DMS153 treated with DMSO at 0.1 percent for 48 hours (cell line): ENCODE measurements at regions not wholly inside any gene's neighbourhood (a gene's known extent, or its start where the extent isn't known, plus 50 kb on each side); places are given as distances from the start of the nearest gene placed in this dataset.

Source experiments
- DNase-seq: peaks from one replicate; lab custom pipeline; 2025; ENCODE audit not compliant: unreplicated experiment; lab: John Stamatoyannopoulos, UW

- no peak for DNase-seq
These were observed 964.5 kb upstream of the CHORDC1 start for GRCh38 chr11:91187314-91187713.

DNA sequence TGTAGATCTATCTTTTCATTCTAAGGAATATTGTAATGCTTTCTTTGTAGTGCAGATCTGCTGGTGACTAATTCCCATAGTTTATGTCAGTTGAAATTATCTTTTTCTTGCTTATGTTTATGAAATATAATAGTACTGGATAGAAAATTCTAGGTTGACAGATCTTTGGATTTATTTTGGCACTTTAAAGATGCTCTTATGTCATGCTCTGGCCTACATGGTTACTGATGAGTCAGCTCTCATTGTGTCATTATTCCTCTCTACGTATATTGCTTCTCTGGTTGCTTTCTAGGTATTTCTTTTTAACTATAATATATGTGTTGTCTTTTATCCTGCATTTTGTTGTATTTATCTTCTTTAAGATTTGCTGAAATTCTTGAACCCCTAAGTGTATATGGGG lies 955.5 kb upstream of the CHORDC1 start:
- DNase-seq, result no peak

DNA sequence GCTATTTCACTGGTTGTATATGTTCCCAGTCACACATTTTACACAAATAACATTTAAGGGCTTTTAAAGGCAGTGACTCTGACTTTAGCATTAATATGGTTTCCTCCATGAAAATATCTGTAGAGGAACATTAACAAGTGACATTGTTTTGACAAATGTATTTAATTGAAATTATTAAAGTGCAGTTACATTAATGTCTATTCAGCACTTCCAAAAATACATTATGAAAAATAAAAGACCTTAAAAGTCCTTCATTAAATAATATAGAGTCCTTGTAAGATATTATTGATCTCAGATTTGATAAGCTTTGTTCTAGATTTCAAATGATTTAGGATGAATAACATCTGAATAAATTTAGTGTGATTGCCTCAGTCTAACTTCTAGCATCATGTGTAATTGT lies 951.9 kb upstream of the CHORDC1 start:
- no peak for DNase-seq

GRCh38 chr11:91174193-91174592 lies 951.3 kb upstream of the CHORDC1 start:
- no peak for DNase-seq

DNA sequence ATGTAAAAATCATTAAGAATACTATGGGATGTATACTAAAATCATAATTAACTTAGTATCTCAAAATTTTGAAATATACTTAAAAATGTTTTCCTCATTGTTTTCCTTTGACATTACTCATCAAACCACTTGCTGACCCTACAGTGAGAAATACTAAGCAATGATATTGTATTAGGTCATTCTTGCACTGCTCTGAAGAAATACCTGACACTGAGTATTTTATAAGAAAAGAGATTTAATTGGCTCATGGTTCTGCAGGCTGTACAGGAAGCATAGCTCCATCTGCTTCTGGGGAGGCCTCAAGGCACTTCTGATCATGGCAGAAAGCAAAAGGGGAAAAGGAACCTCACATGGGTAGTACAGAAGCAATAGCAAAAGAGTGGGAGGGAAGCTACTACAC lies 950.9 kb upstream of the CHORDC1 start:
- no peak for DNase-seq

DNA sequence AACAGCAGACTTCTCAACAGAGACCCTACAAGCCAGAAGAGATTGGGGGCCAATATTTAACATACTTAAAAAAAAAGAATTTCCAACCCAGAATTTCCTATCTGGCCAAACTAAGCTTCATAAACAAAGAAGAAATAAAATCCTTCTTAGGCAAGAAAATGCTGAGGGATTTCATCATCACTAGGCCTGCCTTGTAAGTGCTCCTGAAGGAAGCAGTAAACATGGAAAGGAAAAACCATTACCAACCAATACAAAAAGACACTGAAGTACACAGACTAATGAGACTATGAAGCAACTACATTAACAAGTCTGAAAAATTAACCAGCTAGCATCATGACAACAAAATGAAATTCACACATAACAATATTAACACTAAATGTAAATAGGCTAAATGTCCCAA lies 947.9 kb upstream of the CHORDC1 start:
- no peak for DNase-seq

DNA sequence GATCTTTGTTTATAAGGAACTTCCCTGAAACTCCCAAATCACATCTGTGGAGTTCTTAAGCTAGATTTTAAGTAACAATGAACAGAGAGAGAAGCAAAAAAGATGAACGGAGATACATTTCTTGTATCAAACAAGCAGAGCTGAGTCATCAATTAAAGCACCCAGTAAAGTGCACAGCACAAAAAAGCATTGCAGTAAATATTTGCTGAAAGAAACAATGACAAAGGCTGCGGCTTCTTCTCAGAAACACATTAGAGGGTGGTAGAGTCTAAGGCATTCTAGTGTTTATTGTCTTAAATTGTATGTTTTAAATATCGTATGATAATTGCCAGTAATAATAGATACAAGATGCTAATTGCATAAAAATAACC lies 941.6 kb upstream of the CHORDC1 start:
- DNase-seq, result no peak

- no peak for DNase-seq
These were observed 941.0 kb upstream of the CHORDC1 start for GRCh38 chr11:91163619-91164451.

DNA sequence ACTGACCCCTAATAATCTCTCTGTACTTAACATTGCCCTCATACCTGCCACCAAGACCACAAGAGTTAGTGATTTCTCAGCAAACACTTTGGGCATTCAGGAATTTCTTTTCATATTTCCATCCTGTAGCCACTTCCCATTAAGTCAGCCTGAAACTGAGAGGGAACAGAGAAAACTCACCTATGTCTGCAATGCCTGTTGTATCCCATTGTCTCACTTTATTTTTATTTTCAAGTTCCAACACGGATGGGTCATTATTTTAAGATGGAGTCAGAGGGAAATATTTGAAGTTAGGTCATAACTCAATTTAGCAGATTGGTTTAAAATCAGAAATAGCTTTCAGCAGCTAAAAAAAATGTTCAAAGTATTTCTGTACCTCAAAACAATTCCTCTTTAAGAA lies 937.8 kb upstream of the CHORDC1 start:
- no peak for DNase-seq

GRCh38 chr11:91158891-91159537 lies 936.2 kb upstream of the CHORDC1 start:
- DNase-seq, result no peak

DNA sequence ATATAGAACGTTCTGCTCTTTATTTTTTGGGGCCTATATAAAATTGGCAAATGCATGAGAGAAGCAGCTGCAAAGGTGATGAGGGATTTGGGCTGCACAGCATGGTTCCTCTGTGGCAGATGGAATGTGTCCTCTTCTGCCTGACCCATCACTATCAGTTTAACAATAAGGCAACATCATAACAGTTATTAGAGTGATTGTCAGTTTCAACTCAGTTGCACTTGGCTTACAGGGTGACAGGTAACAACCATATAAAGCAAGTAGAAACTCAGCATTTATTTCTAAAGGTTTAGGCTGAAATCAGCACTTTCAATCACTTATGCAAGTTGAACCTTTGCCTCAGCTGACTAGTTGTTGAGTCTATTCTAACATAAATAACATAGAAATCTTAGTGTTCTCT lies 935.4 kb upstream of the CHORDC1 start:
- DNase-seq, result no peak

- DNase-seq, result no peak
These were observed 933.2 kb upstream of the CHORDC1 start for GRCh38 chr11:91156041-91156440.

DNA sequence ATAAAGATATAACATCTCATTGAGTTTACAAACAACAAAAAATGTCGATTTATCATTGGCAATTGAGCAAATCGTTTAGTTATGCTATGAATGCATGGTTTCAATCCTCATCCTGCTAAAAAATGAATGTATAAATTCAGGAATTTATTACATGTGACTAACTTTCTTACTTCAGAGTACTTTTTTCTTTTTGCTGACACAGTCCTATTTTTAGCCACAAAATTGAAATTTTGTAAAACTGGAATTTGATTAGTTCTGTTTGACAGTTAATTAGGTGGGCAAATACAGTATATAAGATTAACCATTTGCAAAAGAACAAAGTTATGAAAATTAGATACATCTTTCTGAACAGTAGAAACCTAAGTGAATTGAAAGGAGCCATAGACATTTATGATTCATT lies 925.0 kb upstream of the CHORDC1 start:
- DNase-seq, result no peak

DNA sequence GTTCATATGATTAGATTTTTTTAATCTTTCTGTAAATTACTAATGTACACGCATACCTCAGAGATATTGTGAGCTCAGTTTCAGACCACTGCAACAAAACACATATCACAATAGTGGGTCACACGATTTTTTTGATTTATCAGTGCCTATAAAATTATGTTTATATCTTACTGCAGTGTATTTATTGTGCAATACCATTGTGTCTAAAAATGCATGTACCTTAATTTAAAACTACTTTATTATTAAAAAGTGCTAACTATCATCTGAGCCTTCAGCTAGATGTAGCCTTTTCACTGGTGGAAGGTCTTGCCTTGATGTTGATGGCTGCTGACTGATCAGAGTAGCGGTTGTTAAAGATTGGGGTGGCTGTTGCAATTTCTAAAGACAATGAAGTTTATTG lies 918.8 kb upstream of the CHORDC1 start:
- no peak for DNase-seq

DNA sequence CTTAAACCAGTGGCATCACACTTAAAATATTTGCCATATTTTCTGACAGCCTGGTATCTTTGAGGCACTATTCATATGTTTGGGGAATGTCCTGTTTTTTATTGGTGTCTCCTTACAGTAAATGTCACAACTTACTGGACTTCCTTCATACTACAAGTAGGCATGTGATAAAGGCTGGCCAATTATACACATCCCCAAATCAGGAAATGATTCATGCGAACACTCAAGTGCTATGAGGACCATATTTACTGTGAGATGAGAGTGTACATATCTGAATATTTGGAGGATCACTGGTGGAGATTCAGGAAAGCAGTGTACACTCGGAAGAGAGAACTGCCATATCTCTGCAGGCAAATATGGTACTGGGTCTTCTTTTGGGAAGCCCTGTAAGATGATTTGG lies 913.8 kb upstream of the CHORDC1 start:
- DNase-seq, result no peak

- DNase-seq, result no peak
These were observed 910.5 kb upstream of the CHORDC1 start for GRCh38 chr11:91133361-91133760.

DNA sequence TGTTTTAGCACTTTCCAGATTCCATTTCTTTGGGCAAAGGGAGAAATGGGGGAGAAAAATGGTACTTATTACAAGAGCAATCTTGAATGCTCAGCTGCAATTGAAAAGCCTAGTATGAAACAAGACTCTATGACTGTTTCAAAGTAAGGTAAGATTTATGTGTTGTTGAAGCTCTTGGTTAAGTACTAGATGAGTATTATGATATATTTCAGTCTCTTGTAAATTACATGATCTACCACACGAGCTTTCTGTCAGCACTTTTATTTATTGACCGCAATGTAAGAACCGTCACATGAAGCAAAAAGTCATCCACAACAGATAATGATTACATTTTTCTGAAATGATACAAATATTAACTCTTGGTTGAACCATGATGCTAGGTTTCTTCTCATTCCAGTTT lies 906.7 kb upstream of the CHORDC1 start:
- DNase-seq, result no peak

DNA sequence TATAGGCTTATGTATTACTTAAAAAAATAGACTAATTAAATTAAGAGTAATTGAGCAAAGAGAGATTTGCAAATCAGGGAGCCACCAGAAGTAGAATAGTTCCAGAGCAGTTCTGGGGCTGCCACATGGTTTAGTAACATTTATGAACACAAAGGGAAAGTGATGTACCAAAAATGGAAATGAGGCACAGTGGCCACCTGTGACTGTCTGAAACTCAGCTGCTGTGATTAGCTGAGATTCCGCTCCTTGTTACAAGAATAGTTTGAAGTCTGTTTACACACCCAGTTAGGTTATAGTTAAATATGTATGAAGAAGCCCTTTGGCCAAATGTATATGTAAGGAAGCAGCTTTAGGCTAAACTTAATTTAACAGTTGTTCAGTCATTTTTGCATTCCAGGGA lies 901.5 kb upstream of the CHORDC1 start:
- no peak for DNase-seq

DNA sequence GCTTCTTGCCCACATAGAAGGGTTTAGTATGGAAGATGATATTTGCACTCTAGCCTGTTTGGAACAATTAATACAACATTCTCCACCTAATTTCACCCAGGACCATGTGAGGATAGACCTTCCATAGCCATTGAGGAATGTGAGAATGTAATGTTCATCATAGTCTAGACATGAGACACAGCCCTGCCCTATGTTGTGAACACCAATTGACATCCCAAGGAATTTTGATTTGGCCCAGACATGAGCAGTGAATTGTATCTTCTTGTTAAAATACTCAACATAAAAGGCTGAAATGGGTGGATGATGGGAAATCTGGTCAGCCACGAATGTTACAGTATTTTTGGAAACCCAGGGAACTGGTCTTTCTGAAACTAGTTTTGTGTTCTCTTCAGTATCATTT lies 892.3 kb upstream of the CHORDC1 start:
- no peak for DNase-seq

DNA sequence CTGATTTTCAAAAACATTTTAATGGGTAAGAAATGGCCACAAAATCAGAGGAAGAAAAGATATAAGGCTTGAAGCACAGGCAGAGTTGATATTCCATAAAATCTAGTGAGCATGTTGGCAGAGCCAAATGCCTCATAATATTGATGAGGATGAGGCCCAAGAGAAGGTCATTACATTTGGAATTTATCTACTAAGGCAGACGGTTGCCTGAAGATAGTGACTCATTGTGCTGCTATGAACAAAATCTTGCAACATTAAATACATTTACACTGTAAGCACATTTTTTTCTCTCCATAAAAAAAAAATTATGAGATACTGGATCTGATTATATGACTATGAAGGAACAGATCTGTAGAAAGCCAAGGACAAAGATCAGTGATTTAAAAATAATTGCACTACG lies 881.4 kb upstream of the CHORDC1 start:
- no peak for DNase-seq

GRCh38 chr11:91100427-91100826 lies 877.6 kb upstream of the CHORDC1 start:
- no peak for DNase-seq

DNA sequence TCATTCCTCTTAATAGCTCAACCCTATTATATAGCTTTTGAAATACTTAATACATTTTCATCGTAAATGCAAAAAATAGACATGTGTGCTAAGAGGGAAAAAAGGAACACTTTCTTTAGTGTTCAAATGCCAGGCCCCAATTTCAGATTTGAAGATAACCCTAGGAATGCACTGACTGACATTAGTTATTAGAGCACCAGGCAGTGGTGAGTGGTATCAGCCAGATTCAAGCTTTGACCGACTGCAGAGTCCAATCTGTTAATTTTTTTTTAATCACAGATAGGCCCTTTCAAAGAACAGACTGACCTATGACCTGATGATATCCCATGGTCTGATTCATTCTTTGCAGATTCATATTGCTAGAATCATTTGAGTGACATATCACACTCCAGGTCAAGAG lies 874.2 kb upstream of the CHORDC1 start:
- DNase-seq, result no peak

- no peak for DNase-seq
These were observed 870.3 kb upstream of the CHORDC1 start for GRCh38 chr11:91093141-91093540.
